ENCODE measurements at regions not wholly inside any gene's neighbourhood (a gene's known extent, or its start where the extent isn't known, plus 50 kb on each side); places are given as distances from the start of the nearest gene placed in this dataset.

DNA sequence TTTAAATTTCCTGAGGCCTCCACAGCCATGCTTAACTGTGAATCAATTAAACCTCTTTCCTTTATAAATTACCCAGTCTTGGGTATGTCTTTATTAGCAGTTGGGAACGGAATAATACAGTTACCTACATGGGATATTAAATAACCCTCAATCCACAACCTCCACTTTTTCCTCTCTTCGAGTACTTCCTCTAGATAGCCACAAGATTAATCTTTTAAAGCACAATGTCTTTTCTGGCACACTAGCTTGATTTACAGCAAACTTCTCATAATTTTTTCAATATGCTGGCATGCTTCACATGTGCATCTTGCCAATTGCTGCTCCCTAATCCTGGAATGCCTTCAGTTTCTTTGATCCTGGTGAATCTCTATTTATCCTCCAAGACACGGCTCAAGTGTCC, 92.2 kb downstream of the P2RY1 start:
- intact Hi-C loops (cut with DNase I; ENCODE audit: low total_unique reads) = no loop called here
- Histone ChIP-seq H3K27ac (no peak overlapping the region), H3K9me3 (no peaks in the 10 kb centered on the region), H3K4me1 (no peaks in the 10 kb centered on the region), H3K27me3 (no peaks in the 10 kb centered on the region), H3K36me3 (no peaks in the 10 kb centered on the region), H3K4me3 (no peak overlapping the region)
- 65 to 69% methylated on average over 2 to 3 of the region's 3 CpGs for WGBS, 2 donors (ENCODE audit: low coverage in 1 of 2)
- DNase-seq = no peak
- TF ChIP-seq, protein P1, sequence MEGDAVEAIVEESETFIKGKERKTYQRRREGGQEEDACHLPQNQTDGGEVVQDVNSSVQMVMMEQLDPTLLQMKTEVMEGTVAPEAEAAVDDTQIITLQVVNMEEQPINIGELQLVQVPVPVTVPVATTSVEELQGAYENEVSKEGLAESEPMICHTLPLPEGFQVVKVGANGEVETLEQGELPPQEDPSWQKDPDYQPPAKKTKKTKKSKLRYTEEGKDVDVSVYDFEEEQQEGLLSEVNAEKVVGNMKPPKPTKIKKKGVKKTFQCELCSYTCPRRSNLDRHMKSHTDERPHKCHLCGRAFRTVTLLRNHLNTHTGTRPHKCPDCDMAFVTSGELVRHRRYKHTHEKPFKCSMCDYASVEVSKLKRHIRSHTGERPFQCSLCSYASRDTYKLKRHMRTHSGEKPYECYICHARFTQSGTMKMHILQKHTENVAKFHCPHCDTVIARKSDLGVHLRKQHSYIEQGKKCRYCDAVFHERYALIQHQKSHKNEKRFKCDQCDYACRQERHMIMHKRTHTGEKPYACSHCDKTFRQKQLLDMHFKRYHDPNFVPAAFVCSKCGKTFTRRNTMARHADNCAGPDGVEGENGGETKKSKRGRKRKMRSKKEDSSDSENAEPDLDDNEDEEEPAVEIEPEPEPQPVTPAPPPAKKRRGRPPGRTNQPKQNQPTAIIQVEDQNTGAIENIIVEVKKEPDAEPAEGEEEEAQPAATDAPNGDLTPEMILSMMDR (IDR thresholded peaks at IDR 0.05) = no peak
- TF ChIP-seq POLR2AphosphoS5 (IDR thresholded peaks at IDR 0.05) (no peak), POLR2A (IDR thresholded peaks at IDR 0.05) (no peak), EP300 (IDR thresholded peaks at IDR 0.05; ENCODE audit: low read depth) (no peak)
- in situ Hi-C loops (cut with MboI; ENCODE audit: low pct_ligation_motif_present in 1 of 4, low pct_unique_long_range_greater_than_20kb in 1 of 4, low sequenced_read_pairs in 3 of 4) = no loop called here

DNA sequence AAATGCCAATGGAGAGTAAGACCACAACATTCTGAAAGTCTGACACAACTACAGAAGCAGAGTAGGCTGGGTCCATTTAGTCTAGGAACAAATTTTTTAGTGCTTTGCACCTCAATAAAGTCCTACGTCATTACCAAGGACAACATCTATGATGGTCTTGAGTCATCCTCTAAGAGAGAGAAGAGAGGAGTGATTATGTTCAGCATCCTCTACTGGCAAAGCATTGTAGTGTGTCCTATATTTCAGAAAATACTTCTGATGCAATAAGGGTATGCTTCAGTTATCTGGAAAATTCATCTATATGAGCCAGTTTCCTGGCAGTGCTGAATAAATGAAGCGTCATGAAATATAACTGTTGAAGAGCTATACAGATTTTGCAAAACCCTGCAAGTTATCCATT, 95.6 kb downstream of the P2RY1 start:
- intact Hi-C loops (cut with DNase I; ENCODE audit: low total_unique reads) (no loop called here), in situ Hi-C loops (cut with MboI; ENCODE audit: low pct_ligation_motif_present in 1 of 4, low pct_unique_long_range_greater_than_20kb in 1 of 4, low sequenced_read_pairs in 3 of 4) (no loop called here)
- no peaks in the 10 kb centered on the region for H3K27me3 ChIP-seq
- DNase-seq = no peak
- H3K36me3 ChIP-seq = no peaks in the 10 kb centered on the region
- H3K27ac ChIP-seq = no peak overlapping the region
- TF ChIP-seq EP300 (IDR thresholded peaks at IDR 0.05; ENCODE audit: low read depth) = no peak
- TF ChIP-seq POLR2AphosphoS5 (IDR thresholded peaks at IDR 0.05) = no peak
- TF ChIP-seq, protein P1 (IDR thresholded peaks at IDR 0.05) = no peak
- TF ChIP-seq POLR2A (IDR thresholded peaks at IDR 0.05) = no peak
- no peaks in the 10 kb centered on the region for H3K9me3 ChIP-seq
- H3K4me1 ChIP-seq = no peaks in the 10 kb centered on the region
- no peak overlapping the region for H3K4me3 ChIP-seq
- WGBS, 2 donors (ENCODE audit: low coverage in 1 of 2) = 87 to 100% methylated on average over 2 of the region's 2 CpGs

DNA sequence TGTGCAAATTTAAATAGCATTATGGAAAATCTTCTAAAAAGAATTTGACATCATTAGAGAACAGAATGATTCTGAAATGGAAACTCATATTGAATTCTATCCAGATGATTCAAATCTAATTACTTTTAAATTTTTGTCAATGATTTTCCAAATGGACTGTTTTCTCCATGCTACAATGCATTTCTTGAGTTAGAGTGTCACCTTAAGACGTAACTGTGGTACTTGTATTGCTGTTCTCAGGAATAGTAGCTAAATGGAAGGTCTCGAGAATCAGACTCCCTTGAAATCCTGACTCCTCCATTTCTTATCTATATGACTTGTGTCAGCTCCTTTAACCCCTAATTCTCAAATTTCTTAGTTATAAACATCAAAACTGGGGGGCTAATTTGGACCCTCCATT, 102.3 kb downstream of the P2RY1 start:
- peaks cover 0 to 11% (median 2%) of the 10 kb centered on the region in 4 donors for H3K4me1 ChIP-seq
- in situ Hi-C loops (cut with MboI; ENCODE audit: low pct_ligation_motif_present in 1 of 4, low pct_unique_long_range_greater_than_20kb in 1 of 4, low sequenced_read_pairs in 3 of 4) (no loop called here), intact Hi-C loops (cut with DNase I; ENCODE audit: low total_unique reads) (no loop called here)
- 64 to 69% methylated on average over 2 of the region's 2 CpGs for WGBS, 2 donors (ENCODE audit: low coverage in 1 of 2)
- H3K9me3 ChIP-seq = no peaks in the 10 kb centered on the region
- H3K4me3 ChIP-seq = no peak overlapping the region
- no peak overlapping the region for H3K27ac ChIP-seq
- no peaks in the 10 kb centered on the region for H3K36me3 ChIP-seq
- no peak for DNase-seq
- no peaks in the 10 kb centered on the region for H3K27me3 ChIP-seq
- TF ChIP-seq EP300 (IDR thresholded peaks at IDR 0.05; ENCODE audit: low read depth) (no peak), POLR2A (IDR thresholded peaks at IDR 0.05) (no peak), POLR2AphosphoS5 (IDR thresholded peaks at IDR 0.05) (no peak)
- TF ChIP-seq, protein P1 (IDR thresholded peaks at IDR 0.05) = no peak

DNA sequence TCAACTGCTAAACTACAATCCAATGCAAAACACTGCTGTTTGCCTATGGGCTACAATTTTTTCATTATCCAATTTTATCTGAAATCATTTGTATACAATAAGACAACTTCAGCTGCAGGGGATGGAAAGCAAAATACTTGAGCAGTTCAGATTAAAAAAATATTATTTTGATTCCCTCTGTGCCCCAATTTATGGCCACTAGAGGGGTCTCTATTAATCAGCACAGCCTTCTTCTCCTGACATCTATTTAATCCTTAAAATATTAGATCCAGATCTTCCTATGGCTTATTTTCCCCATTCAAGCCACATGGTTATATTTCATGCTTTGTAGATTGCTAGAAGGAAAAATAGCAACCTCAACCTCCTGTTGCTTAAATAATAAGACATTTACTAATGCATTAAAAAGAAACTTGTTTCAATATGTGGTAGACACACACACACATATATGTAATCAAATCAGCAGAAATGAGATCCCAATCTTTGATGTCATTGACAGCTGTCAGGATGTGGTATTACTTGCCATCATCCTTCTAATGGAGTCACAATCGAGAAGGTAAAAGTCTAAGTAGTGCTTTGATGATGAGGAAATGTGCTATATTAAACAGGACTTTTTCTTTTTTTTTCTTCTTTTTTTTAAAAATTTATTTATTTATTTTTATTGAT, 104.2 kb downstream of the P2RY1 start:
- Histone ChIP-seq H3K4me1 (peaks cover 0 to 25% (median 9%) of the 10 kb centered on the region in 4 donors), H3K4me3 (no peak overlapping the region), H3K27me3 (no peaks in the 10 kb centered on the region), H3K27ac (no peak overlapping the region), H3K36me3 (no peaks in the 10 kb centered on the region), H3K9me3 (no peaks in the 10 kb centered on the region)
- in situ Hi-C loops (cut with MboI; ENCODE audit: low pct_ligation_motif_present in 1 of 4, low pct_unique_long_range_greater_than_20kb in 1 of 4, low sequenced_read_pairs in 3 of 4) (no loop called here), intact Hi-C loops (cut with DNase I; ENCODE audit: low total_unique reads) (no loop called here)
- no peak for DNase-seq
- TF ChIP-seq POLR2AphosphoS5 (IDR thresholded peaks at IDR 0.05) (no peak), POLR2A (IDR thresholded peaks at IDR 0.05) (no peak), EP300 (IDR thresholded peaks at IDR 0.05; ENCODE audit: low read depth) (no peak)
- TF ChIP-seq, protein P1 (IDR thresholded peaks at IDR 0.05) = no peak
- 74 to 75% methylated on average over 1 of the region's 1 CpG for WGBS, 2 donors (ENCODE audit: low coverage in 1 of 2)

All from transverse colon (tissue), 4 donors.